ENCODE measurements at regions not wholly inside any gene's neighbourhood (a gene's known extent, or its start where the extent isn't known, plus 50 kb on each side); places are given as distances from the start of the nearest gene placed in this dataset.

DNA sequence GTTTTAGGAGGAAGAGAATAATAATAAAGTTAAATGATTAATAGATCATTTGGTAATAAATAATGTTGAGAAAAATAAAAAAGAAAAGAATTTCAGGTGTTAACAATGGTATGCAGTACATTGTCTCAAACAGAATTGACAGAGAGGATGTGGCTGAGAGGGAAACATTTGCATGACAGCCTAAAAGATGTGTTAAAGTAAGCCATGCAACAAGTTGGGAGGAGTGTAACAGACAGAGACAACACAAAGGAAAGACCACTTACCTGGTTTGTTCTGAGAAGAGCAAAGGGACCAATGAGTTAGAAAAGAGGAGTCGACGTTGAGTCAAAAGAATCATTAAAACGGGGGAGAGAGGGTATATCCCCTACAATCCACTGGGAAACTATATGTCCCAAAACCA is 814.0 kb downstream of the KCNT2 start:
- H3K4me1 Mint-ChIP-seq, result no peaks in the 10 kb centered on the region
- no peaks in the 10 kb centered on the region for H3K27me3 Mint-ChIP-seq
- peaks cover 6 to 7% of the 10 kb centered on the region in 2 donors for H3K9me3 Mint-ChIP-seq
- H3K27ac Mint-ChIP-seq, result no peak overlapping the region
- no peak overlapping the region for H3K4me3 Mint-ChIP-seq
- ATAC-seq, result no peak
- no peak for DNase-seq

DNA sequence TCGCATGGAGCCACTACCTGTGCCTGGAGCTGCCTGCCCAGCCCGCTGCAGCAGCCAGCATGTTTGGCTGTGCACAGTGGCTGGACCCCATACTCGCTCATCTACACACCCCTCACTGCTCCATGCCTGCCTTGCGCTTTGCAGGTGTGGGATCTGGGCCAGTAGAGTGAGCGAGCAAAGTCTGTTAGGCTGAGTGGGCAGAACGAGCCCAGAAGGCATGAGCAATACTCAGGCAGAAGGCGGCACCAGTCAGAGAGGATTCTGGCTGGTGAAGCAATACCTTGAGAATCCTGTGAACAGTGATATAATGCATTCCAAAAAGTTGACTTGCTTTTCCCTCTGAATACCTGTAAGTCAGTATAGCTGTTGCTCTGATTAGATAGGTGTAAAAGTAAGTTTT is 816.4 kb downstream of the KCNT2 start:
- Mint-ChIP-seq H3K4me3 (no peak overlapping the region), H3K9me3 (peaks cover 6 to 13% of the 10 kb centered on the region in 2 donors), H3K27ac (no peak overlapping the region), H3K4me1 (no peaks in the 10 kb centered on the region), H3K27me3 (no peaks in the 10 kb centered on the region)
- DNase-seq (no peak), ATAC-seq (no peak)

- no peaks in the 10 kb centered on the region for H3K27me3 Mint-ChIP-seq
- H3K4me1 Mint-ChIP-seq, result no peaks in the 10 kb centered on the region
- H3K4me3 Mint-ChIP-seq, result no peak overlapping the region
- H3K9me3 Mint-ChIP-seq, result peaks cover 6 to 13% of the 10 kb centered on the region in 2 donors
- ATAC-seq (no peak), DNase-seq (no peak)
- H3K27ac Mint-ChIP-seq, result no peak overlapping the region
Measured at GRCh38 chr1:195790514-195791168, 817.6 kb downstream of the KCNT2 start.

GRCh38 chr1:195789321-195789720 is 818.9 kb downstream of the KCNT2 start:
- peaks cover 3 to 9% of the 10 kb centered on the region in 2 donors for H3K9me3 Mint-ChIP-seq
- no peaks in the 10 kb centered on the region for H3K4me1 Mint-ChIP-seq
- no peak overlapping the region for H3K4me3 Mint-ChIP-seq
- no peaks in the 10 kb centered on the region for H3K27me3 Mint-ChIP-seq
- DNase-seq, result no peak
- ATAC-seq, result no peak
- no peak overlapping the region for H3K27ac Mint-ChIP-seq

DNA sequence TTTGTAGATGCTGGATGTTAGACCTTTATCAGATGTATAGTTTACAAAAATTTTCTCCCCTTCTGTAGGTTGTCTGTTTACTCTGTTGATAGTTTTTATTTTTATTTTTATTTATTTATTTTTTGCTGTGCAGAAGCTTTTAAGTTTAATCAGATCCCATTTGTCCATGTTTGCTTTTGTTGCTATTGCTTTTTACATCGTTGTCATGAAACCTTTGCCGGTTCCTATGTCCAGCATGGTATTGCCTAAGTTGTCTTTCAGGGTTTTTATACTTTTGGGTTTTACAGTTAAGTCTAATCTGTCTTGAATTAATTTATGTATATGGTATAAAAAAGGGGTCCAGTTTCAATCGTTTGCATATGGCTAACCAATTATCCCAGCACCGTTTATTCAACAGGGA is 819.5 kb downstream of the KCNT2 start:
- Mint-ChIP-seq H3K4me3 (no peak overlapping the region), H3K27ac (no peak overlapping the region), H3K4me1 (no peaks in the 10 kb centered on the region), H3K9me3 (peaks cover 0 to 6% of the 10 kb centered on the region in 2 donors), H3K27me3 (no peaks in the 10 kb centered on the region)
- DNase-seq (no peak), ATAC-seq (no peak)

DNA sequence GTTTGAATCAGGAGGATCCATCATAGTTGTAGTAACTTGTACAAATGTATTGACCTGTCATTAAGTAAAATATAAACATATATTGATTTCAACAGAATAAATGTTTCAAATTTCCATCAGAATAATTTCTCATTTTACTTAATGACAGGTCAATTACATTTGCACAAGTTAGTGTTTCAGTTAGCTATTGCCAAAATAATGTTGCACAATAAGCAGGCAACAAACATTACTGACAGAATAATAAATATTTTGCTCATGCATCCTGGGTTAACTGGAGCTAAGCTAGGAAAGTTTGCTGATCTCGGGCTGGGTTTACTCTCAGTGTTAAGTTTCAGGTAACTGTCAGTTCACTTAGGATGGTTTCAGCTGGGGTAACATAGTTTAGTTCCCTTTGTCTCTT is 822.4 kb downstream of the KCNT2 start:
- H3K27me3 Mint-ChIP-seq, result no peaks in the 10 kb centered on the region
- ATAC-seq (no peak), DNase-seq (no peak)
- peaks cover 0 to 6% of the 10 kb centered on the region in 2 donors for H3K9me3 Mint-ChIP-seq
- H3K27ac Mint-ChIP-seq, result no peak overlapping the region
- no peak overlapping the region for H3K4me3 Mint-ChIP-seq
- H3K4me1 Mint-ChIP-seq, result no peaks in the 10 kb centered on the region

DNA sequence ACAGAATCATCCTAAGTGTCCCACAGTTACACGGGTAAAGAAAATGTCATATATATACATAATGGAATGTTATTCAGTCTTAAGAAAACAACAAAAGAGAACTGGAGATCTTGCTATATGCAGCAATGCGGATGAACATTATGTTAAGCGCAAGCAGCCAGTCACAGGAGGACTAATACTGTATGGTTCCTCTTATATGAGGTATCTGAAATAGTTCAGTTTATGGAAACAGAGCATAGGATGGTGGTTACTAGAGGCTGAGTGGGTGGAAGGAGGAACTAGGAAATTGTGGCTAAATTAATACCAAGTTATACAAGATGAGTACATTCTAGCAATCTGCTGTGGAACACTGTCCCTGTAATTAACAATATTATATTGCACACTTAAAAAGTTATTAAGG is 834.3 kb downstream of the KCNT2 start:
- Mint-ChIP-seq H3K4me3 (no peak overlapping the region), H3K27ac (no peak overlapping the region), H3K9me3 (peaks cover 0 to 5% of the 10 kb centered on the region in 2 donors), H3K4me1 (no peaks in the 10 kb centered on the region), H3K27me3 (no peaks in the 10 kb centered on the region)
- DNase-seq (no peak), ATAC-seq (no peak)

GRCh38 chr1:195769461-195769860 is 838.8 kb downstream of the KCNT2 start:
- DNase-seq, result no peak
- no peak for ATAC-seq
- Mint-ChIP-seq H3K4me1 (no peaks in the 10 kb centered on the region), H3K27me3 (no peaks in the 10 kb centered on the region), H3K9me3 (peaks cover 0 to 5% of the 10 kb centered on the region in 2 donors), H3K27ac (no peak overlapping the region), H3K4me3 (no peak overlapping the region)

DNA sequence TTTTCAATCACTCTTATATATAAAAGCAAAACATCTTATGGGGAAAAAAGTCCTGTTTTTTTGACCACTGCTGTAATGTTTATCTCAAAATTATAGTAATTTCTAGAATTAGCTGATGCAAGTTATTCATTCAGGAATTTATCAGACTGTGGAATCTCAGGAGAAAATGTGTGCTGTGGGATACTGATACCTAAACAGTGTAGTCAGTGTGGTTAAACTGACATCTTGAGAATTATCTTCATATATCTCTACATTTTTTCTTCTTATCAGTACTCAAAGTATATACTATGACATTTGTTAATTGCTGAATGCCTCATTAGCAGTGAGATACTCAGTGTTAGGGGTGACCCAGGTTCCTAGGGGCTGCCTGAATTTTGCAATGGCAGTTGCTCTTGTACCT is 839.3 kb downstream of the KCNT2 start:
- peaks cover 0 to 5% of the 10 kb centered on the region in 2 donors for H3K9me3 Mint-ChIP-seq
- no peak for ATAC-seq

DNA sequence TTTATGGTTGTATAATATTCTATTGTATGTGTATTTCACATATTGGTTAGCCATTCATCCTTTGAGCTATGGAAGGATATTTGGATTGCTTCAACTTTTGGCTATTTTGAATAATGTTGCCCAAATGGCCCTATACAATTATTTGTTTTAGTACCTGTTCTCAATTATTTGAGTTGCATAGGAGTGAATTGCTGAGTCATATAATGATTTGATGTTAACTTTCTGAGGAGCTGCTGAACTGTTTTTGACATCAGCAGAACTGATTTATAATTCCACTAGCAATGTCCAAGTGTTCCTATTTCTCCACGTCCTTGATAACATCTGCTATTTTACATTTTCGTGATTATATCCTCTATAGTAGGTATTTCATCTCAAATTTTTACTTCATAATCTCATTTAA is 839.9 kb downstream of the KCNT2 start:
- ATAC-seq (no peak), DNase-seq (no peak)
- Mint-ChIP-seq H3K27ac (no peak overlapping the region), H3K4me1 (no peaks in the 10 kb centered on the region), H3K27me3 (no peaks in the 10 kb centered on the region), H3K9me3 (peaks cover 0 to 5% of the 10 kb centered on the region in 2 donors), H3K4me3 (no peak overlapping the region)

More for the DNA sequence above, 839.3 kb downstream of the KCNT2 start:
- no peak overlapping the region for H3K4me3 Mint-ChIP-seq
- DNase-seq, result no peak
- H3K27ac Mint-ChIP-seq, result no peak overlapping the region
- H3K4me1 Mint-ChIP-seq, result no peaks in the 10 kb centered on the region
- H3K27me3 Mint-ChIP-seq, result no peaks in the 10 kb centered on the region

GRCh38 chr1:195766709-195767108 is 841.5 kb downstream of the KCNT2 start:
- peaks cover 0 to 5% of the 10 kb centered on the region in 2 donors for H3K9me3 Mint-ChIP-seq
- no peak for ATAC-seq
- no peaks in the 10 kb centered on the region for H3K4me1 Mint-ChIP-seq
- no peak for DNase-seq
- H3K27ac Mint-ChIP-seq, result no peak overlapping the region
- no peak overlapping the region for H3K4me3 Mint-ChIP-seq
- H3K27me3 Mint-ChIP-seq, result no peaks in the 10 kb centered on the region

GRCh38 chr1:195765099-195765498 is 843.1 kb downstream of the KCNT2 start:
- Mint-ChIP-seq H3K4me1 (no peaks in the 10 kb centered on the region), H3K4me3 (no peak overlapping the region), H3K9me3 (peaks cover 0 to 5% of the 10 kb centered on the region in 2 donors), H3K27ac (no peak overlapping the region), H3K27me3 (no peaks in the 10 kb centered on the region)
- ATAC-seq (no peak), DNase-seq (no peak)

- DNase-seq (no peak), ATAC-seq (no peak)
- Mint-ChIP-seq H3K27me3 (no peaks in the 10 kb centered on the region), H3K9me3 (no peaks in the 10 kb centered on the region), H3K4me3 (no peak overlapping the region), H3K27ac (no peak overlapping the region), H3K4me1 (no peaks in the 10 kb centered on the region)
Measured at GRCh38 chr1:195763907-195764374, 844.3 kb downstream of the KCNT2 start.

DNA sequence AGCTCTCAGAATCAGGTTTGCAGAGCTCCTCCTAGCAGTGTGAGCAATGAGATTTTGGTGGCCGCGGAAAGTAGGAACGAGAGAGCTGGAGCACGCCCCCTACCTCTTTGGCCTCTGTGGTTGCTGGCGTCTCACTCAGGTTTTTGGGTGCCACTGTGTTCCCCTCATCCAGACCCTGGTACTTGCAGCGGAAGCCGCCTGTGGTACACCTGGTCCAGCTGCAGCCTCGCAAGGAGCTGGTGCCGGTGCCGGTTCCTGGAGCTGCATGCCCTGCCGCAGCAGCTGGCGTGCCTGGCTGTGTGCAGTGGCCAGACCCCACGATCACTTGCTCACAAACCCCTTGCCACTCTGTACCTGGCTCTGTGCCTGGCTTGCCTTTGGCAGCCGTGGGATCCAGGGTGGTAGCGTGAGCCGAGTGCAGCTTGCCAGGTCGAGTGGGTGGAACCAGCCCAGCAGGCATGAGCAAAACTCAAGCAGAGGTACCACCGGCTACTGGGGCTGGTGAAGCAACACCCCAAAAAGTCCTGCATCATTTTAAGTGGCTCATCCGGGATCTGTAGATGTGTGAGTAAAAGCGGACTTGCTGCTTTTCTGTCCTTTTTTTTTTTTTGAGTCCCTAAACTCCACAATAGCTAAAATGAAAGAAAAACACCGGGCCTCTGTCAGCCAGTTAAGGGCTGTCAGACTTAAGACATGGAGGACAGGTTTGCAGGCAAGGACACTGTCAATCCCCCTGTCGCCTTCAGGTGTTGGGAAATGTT is 844.9 kb downstream of the KCNT2 start:
- Mint-ChIP-seq H3K4me3 (no peak overlapping the region), H3K4me1 (no peaks in the 10 kb centered on the region), H3K27me3 (no peaks in the 10 kb centered on the region), H3K9me3 (no peaks in the 10 kb centered on the region), H3K27ac (no peak overlapping the region)
- no peak for ATAC-seq
- no peak for DNase-seq

DNA sequence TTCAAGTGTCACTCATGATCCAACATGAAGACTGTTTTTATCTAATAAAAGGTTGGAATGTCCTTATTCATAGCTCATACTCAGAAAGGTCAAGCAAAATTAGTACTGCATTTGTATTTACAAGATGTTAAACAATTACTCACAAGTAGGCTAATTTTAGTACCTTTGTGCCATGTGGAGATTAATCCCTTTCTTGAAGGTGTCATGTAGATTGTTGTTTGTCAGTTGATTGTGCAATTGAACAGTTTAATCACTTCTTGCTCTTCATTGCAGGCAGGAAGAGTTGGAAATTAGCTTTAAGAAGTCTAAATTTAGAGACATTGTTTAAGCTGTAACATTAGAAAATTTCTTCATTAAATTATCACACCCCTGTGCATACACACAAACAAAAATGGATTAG is 847.1 kb downstream of the KCNT2 start:
- DNase-seq, result no peak
- H3K4me3 Mint-ChIP-seq, result no peak overlapping the region

DNA sequence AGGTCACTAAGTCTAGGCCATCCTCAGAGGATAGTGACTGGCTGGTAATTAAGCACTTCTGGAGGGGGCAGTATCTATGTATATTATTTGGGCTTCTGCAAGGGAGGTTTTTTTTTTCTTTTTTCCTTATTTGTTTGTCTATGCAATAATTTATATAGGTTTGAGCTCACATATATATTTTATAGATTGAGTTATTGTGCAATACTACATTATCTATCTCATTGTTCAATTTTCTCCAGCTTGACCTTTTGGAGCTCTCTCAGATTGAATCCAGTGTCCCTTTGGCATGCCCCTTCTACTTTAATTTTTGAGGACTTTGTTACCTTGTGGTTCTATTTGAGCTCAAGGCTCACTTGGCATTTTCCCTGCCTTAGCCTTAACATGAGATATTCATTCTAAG is 852.1 kb downstream of the KCNT2 start:
- H3K27ac Mint-ChIP-seq, result no peak overlapping the region
- H3K4me1 Mint-ChIP-seq, result no peaks in the 10 kb centered on the region
- no peak overlapping the region for H3K4me3 Mint-ChIP-seq
- ATAC-seq, result no peak
- no peak for DNase-seq
- H3K9me3 Mint-ChIP-seq, result no peaks in the 10 kb centered on the region
- H3K27me3 Mint-ChIP-seq, result no peaks in the 10 kb centered on the region

More for the DNA sequence above, 847.1 kb downstream of the KCNT2 start:
- Mint-ChIP-seq H3K4me1 (no peaks in the 10 kb centered on the region), H3K27ac (no peak overlapping the region), H3K9me3 (no peaks in the 10 kb centered on the region), H3K27me3 (no peaks in the 10 kb centered on the region)
- no peak for ATAC-seq
